Activated T-cell treated with anti-CD3 and anti-CD28 coated beads for 24 hours (primary cell): ENCODE measurements at regions not wholly inside any gene's neighbourhood (a gene's known extent, or its start where the extent isn't known, plus 50 kb on each side); places are given as distances from the start of the nearest gene placed in this dataset.

Experiments
- DNase-seq: peaks from one replicate; pipeline ENCODE4 v3.0.0-alpha.2; 2020; ENCODE audit warnings: low read depth

- DNase-seq, result no peak
These were observed 139.2 kb downstream of the KIF26A start for GRCh38 chr14:104277416-104278213.

- no peak for DNase-seq
These were observed 139.8 kb downstream of the KIF26A start for GRCh38 chr14:104278214-104278534.

- no peak for DNase-seq
These were observed 141.9 kb downstream of the KIF26A start for GRCh38 chr14:104280085-104280901.

- DNase-seq, result no peak
These were observed 142.7 kb downstream of the KIF26A start for GRCh38 chr14:104280902-104281767.

- DNase-seq, result no peak
These were observed 143.4 kb downstream of the KIF26A start for GRCh38 chr14:104281768-104282301.

- DNase-seq, result no peak
These were observed 144.2 kb downstream of the KIF26A start for GRCh38 chr14:104282332-104283196.

- no peak for DNase-seq
These were observed 145.1 kb downstream of the KIF26A start for GRCh38 chr14:104283197-104284106.

GRCh38 chr14:104284107-104284592 is 145.8 kb downstream of the KIF26A start:
- no peak for DNase-seq

GRCh38 chr14:104284636-104285507 is 146.5 kb downstream of the KIF26A start:
- DNase-seq, result no peak

- no peak for DNase-seq
These were observed 147.1 kb downstream of the KIF26A start for GRCh38 chr14:104285508-104285840.

GRCh38 chr14:104286086-104286485 is 147.7 kb downstream of the KIF26A start:
- no peak for DNase-seq

- DNase-seq, result no peak
These were observed 148.1 kb downstream of the KIF26A start for GRCh38 chr14:104286496-104286895.

GRCh38 chr14:104287301-104288009 is 149.1 kb downstream of the KIF26A start:
- no peak for DNase-seq

GRCh38 chr14:104288272-104288671 is 149.9 kb downstream of the KIF26A start:
- DNase-seq, result no peak

- DNase-seq, result no peak
These were observed 151.1 kb downstream of the KIF26A start for GRCh38 chr14:104289507-104289906.

- DNase-seq, result no peak
These were observed 151.8 kb downstream of the KIF26A start for GRCh38 chr14:104290058-104290667.

GRCh38 chr14:104290756-104291122 is 152.4 kb downstream of the KIF26A start:
- DNase-seq, result no peak
